Endodermal cell (in vitro differentiated cells): ENCODE measurements at regions not wholly inside any gene's neighbourhood (a gene's known extent, or its start where the extent isn't known, plus 50 kb on each side); places are given as distances from the start of the nearest gene placed in this dataset.
"Not testable (repeated sequence)": the region's sequence is repeated elsewhere in the genome, so short reads cannot be mapped to it uniquely, and the experiment has no call there.

Source experiments
- DNase-seq: peaks from one replicate; pipeline ENCODE4 v3.0.0-alpha.2; 2017
- H3K27ac ChIP-seq: 2 replicates; pipeline ENCODE4 v1.5.1; 2013; ENCODE audit warnings: mild to moderate bottlenecking, low read depth, low read length, moderate library complexity
- H3K27me3 ChIP-seq: 2 replicates; pipeline ENCODE4 v1.6.1; 2013; ENCODE audit warnings: mild to moderate bottlenecking, low read length, moderate library complexity; ENCODE audit not compliant: insufficient read depth, control insufficient read depth, poor library complexity, severe bottlenecking
- H3K36me3 ChIP-seq: 2 replicates; pipeline ENCODE4 v1.7.0; 2013; ENCODE audit warnings: mild to moderate bottlenecking, low read length, moderate library complexity; ENCODE audit not compliant: control insufficient read depth, insufficient read depth
- H3K4me1 ChIP-seq: one replicate; pipeline ENCODE4 v1.7.0; 2013; ENCODE audit warnings: low read length; ENCODE audit not compliant: control insufficient read depth, insufficient read depth
- H3K4me3 ChIP-seq: 2 replicates; pipeline ENCODE4 v1.5.1; 2013; ENCODE audit warnings: mild to moderate bottlenecking, low read length, moderate library complexity
- H3K9ac ChIP-seq: 2 replicates; pipeline ENCODE4 v1.6.1; 2013; ENCODE audit warnings: mild to moderate bottlenecking, low read length, moderate library complexity; ENCODE audit not compliant: poor library complexity, severe bottlenecking; ENCODE audit errors: extremely low read depth
- H3K9me3 ChIP-seq: 2 replicates; pipeline ENCODE4 v1.6.1; 2013; ENCODE audit warnings: mild to moderate bottlenecking, low read length, moderate library complexity; ENCODE audit not compliant: control insufficient read depth
- H3K27ac Mint-ChIP-seq: 2 replicates; pipeline ENCODE4 v1.8.0; 2020; ENCODE audit warnings: mixed read lengths
- H3K27me3 Mint-ChIP-seq: 2 replicates; pipeline ENCODE4 v1.8.0; 2021; ENCODE audit warnings: mild to moderate bottlenecking, mixed read lengths; ENCODE audit not compliant: insufficient read depth
- H3K36me3 Mint-ChIP-seq: 2 replicates; pipeline ENCODE4 v1.8.0; 2020; ENCODE audit warnings: low read depth, mixed read lengths
- H3K4me1 Mint-ChIP-seq: 2 replicates; pipeline ENCODE4 v1.8.0; 2020; ENCODE audit warnings: mixed read lengths
- H3K4me3 Mint-ChIP-seq: 2 replicates; pipeline ENCODE4 v1.8.0; 2020; ENCODE audit warnings: mild to moderate bottlenecking, moderate library complexity, mixed read lengths
- H3K9me3 Mint-ChIP-seq: 2 replicates; pipeline ENCODE4 v1.8.0; 2020; ENCODE audit warnings: mild to moderate bottlenecking, mixed read lengths
- WGBS, 2 experiments: methylation state at CpG; one replicate each; pipeline versions ENCODE4 v1.1.5 to v1.1.7; 2013; ENCODE audit warnings: missing lambda C conversion rate in 2 of 2, mixed read lengths in 1 of 2; ENCODE audit not compliant: insufficient coverage in 1 of 2, insufficient read length in 1 of 2; 5-methylcytosine and 5-hydroxymethylcytosine counted together
- TF ChIP-seq, protein P1 (sequence below): fragments of 200-600 bp; sonication (generic); conservative IDR thresholded peaks from 2 replicates; pipeline ENCODE4 v1.5.0; 2021; ENCODE audit warnings: antibody characterized with exemption, mild to moderate bottlenecking

DNA sequence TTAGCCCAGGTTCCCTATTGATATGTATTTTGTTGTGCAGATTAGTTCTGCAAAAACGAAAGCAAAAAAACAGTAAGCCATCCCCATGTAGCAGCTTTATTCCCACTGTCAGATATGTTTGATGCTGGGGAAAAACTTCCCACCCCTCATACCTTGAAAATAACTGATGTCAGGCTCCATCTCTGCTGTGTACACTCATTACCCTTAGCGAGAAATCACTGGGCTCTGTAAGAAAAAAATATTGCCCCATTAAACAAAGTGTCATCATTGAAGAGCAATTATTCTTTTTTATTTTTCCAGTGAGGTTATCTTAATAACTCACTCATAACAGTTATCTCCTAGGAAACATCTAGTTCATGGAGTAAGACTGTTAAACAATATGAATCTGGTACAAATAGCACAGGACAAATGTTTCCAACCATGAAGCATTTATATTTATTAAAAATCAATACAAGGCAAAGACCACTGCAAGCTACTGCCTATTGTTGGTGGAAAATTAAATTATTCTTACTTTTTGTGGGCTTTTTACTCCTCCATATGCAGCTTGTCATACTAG is 268.8 kb downstream of the LMBRD1 start:
- no peaks in the 10 kb centered on the region for H3K36me3 Mint-ChIP-seq
- no peaks in the 10 kb centered on the region for H3K9me3 Mint-ChIP-seq
- Histone ChIP-seq H3K4me3 (no peak overlapping the region), H3K9ac (no peak overlapping the region), H3K27me3 (no peaks in the 10 kb centered on the region), H3K36me3 (no peaks in the 10 kb centered on the region), H3K9me3 (no peaks in the 10 kb centered on the region), H3K27ac (no peak overlapping the region), H3K4me1 (no peaks in the 10 kb centered on the region)
- H3K4me3 Mint-ChIP-seq, result no peak overlapping the region
- no peak overlapping the region for H3K27ac Mint-ChIP-seq
- H3K4me1 Mint-ChIP-seq, result no peaks in the 10 kb centered on the region
- TF ChIP-seq, protein P1, sequence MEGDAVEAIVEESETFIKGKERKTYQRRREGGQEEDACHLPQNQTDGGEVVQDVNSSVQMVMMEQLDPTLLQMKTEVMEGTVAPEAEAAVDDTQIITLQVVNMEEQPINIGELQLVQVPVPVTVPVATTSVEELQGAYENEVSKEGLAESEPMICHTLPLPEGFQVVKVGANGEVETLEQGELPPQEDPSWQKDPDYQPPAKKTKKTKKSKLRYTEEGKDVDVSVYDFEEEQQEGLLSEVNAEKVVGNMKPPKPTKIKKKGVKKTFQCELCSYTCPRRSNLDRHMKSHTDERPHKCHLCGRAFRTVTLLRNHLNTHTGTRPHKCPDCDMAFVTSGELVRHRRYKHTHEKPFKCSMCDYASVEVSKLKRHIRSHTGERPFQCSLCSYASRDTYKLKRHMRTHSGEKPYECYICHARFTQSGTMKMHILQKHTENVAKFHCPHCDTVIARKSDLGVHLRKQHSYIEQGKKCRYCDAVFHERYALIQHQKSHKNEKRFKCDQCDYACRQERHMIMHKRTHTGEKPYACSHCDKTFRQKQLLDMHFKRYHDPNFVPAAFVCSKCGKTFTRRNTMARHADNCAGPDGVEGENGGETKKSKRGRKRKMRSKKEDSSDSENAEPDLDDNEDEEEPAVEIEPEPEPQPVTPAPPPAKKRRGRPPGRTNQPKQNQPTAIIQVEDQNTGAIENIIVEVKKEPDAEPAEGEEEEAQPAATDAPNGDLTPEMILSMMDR, result no peak
- 73 to 80% methylated on average over 1 to 2 of the region's 2 CpGs for WGBS, 2 experiments
- H3K27me3 Mint-ChIP-seq, result no peaks in the 10 kb centered on the region
- no peak for DNase-seq

DNA sequence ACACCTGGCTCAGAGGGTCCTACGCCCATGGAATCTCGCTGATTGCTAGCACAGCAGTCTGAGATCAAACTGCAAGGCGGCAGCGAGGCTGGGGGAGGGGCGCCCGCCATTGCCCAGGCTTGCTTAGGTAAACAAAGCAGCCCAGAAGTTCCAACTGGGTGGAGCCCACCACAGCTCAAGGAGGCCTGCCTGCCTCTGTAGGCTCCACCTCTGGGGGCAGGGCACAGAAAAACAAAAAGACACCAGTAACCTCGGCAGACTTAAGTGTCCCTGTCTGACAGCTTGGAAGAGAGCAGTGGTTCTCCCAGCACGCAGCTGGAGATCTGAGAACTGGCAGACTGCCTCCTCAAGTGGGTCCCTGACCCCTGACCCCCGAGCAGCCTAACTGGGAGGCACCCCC is 281.3 kb downstream of the LMBRD1 start:
- H3K27me3 ChIP-seq, result not testable (repeated sequence)
- peak overlapping the region; percentile 83 for H3K4me3 Mint-ChIP-seq

DNA sequence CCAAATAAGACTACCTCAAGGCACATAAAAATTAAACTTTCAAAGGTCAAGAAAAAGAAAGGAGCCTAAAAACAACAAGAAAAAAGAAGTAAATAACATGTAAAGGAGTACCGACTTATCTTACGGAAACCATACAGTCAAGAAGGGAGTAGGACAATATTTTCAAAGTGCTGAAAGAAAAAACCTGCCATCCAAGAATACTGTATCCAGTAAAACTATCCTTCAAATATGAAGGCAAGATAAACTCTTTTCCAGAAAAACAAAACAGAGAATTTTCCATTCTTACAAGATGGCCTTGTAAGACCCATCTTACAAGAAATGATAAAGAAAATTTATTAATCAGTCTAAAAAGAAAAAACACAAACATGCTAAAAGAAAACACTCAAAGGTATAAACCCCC is 302.2 kb downstream of the LMBRD1 start:
- H3K9me3 ChIP-seq, result peaks cover 13% of the 10 kb centered on the region
- Mint-ChIP-seq H3K4me3 (no peak overlapping the region), H3K4me1 (no peaks in the 10 kb centered on the region), H3K9me3 (peaks cover 13% of the 10 kb centered on the region), H3K27ac (no peak overlapping the region), H3K36me3 (no peaks in the 10 kb centered on the region), H3K27me3 (no peaks in the 10 kb centered on the region)
- H3K4me1 ChIP-seq, result no peaks in the 10 kb centered on the region
- H3K9ac ChIP-seq, result no peak overlapping the region
- no peaks in the 10 kb centered on the region for H3K27me3 ChIP-seq
- H3K27ac ChIP-seq, result no peak overlapping the region
- DNase-seq, result no peak
- TF ChIP-seq, protein P1, result no peak
- 83 to 97% methylated on average over 2 of the region's 2 CpGs for WGBS, 2 experiments
- no peaks in the 10 kb centered on the region for H3K36me3 ChIP-seq
- H3K4me3 ChIP-seq, result no peak overlapping the region

More for the DNA sequence above, 281.3 kb downstream of the LMBRD1 start:
- peak overlapping the region; percentile 98 for H3K27ac Mint-ChIP-seq
- not testable (repeated sequence) for H3K9me3 Mint-ChIP-seq, H3K4me1 ChIP-seq, H3K4me1 Mint-ChIP-seq, H3K9ac ChIP-seq, H3K27ac ChIP-seq, H3K36me3 Mint-ChIP-seq, H3K4me3 ChIP-seq, H3K9me3 ChIP-seq, H3K36me3 ChIP-seq, H3K27me3 Mint-ChIP-seq
- 50% methylated on average over 2 of the region's 9 CpGs; no CpG with 5 or more reads in 1 of the 2 experiments for WGBS, 2 experiments
- peak; percentile 78 for DNase-seq

DNA sequence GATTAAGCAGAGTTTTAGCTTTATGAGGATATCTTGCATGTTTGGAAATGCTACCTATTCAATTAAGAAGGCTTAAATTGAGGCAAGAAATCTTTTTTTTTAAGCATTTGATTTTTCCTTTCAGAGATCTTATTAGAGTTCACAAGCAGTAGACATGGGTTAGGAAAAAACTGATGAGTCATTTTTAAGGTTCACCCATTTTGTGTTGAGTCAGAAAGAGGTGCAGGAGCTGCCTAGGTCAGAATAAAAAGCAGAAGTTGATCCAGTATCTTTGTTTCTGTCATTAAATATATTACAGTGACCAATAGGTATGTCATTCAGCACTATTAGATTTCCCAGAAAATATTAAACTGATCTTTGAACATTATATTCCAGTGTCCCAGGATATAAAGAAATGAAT is 306.8 kb downstream of the LMBRD1 start:
- peaks cover 14% of the 10 kb centered on the region for H3K9me3 Mint-ChIP-seq
- no peak overlapping the region for H3K27ac Mint-ChIP-seq
- H3K4me1 ChIP-seq, result no peaks in the 10 kb centered on the region
- TF ChIP-seq, protein P1, result no peak
- no peak overlapping the region for H3K9ac ChIP-seq
- H3K4me3 Mint-ChIP-seq, result no peak overlapping the region
- H3K4me3 ChIP-seq, result no peak overlapping the region
- H3K27me3 Mint-ChIP-seq, result no peaks in the 10 kb centered on the region
- no peaks in the 10 kb centered on the region for H3K27me3 ChIP-seq
- no peaks in the 10 kb centered on the region for H3K36me3 ChIP-seq
- H3K9me3 ChIP-seq, result peaks cover 18% of the 10 kb centered on the region
- H3K4me1 Mint-ChIP-seq, result peaks cover 8% of the 10 kb centered on the region
- no peaks in the 10 kb centered on the region for H3K36me3 Mint-ChIP-seq
- DNase-seq, result no peak
- no peak overlapping the region for H3K27ac ChIP-seq
